ENCODE measurements at regions not wholly inside any gene's neighbourhood (a gene's known extent, or its start where the extent isn't known, plus 50 kb on each side); places are given as distances from the start of the nearest gene placed in this dataset.

GRCh38 chr10:35271086-35271858, 65.0 kb upstream of the CCNY start:
- no peak for TF ChIP-seq CTCF (conservative IDR thresholded peaks at IDR 0.05; ENCODE audit: low read depth, low read length)
- TF ChIP-seq EZH2 (IDR thresholded peaks at IDR 0.05; ENCODE audit: borderline replicate concordance, low read depth, low read length, poor library complexity, severe bottlenecking), result no peak
